GM23338 (cell line): ENCODE measurements at regions not wholly inside any gene's neighbourhood (a gene's known extent, or its start where the extent isn't known, plus 50 kb on each side); places are given as distances from the start of the nearest gene placed in this dataset.
A peak's percentile ranks its signal among the peaks of the same experiment; 100 is the strongest.

Source experiments
- ATAC-seq: fragments of 200-7000 bp; cut with Tn5 transposase; 3 replicates; pipeline ENCODE4 v1.9.1; 2020
- DNase-seq: peaks from one replicate; pipeline ENCODE4 v3.0.0-alpha.2; 2015; ENCODE audit warnings: low spot score
- H2AFZ ChIP-seq: fragments of 200-600 bp; sonication (generic); 2 replicates; pipeline ENCODE4 v1.8.0; 2016; ENCODE audit warnings: antibody characterized with exemption, mild to moderate bottlenecking, moderate library complexity
- H3F3A ChIP-seq: fragments of 200-600 bp; sonication (generic); replicated peaks from 2 replicates; pipeline ENCODE4 v1.8.0; 2017; ENCODE audit warnings: antibody characterized with exemption, mixed run types, low read depth
- H3K27ac ChIP-seq: fragments of 200-600 bp; sonication (generic); 2 replicates; pipeline ENCODE4 v1.6.1; 2016; ENCODE audit warnings: low read depth
- H3K27me3 ChIP-seq: fragments of 200-600 bp; sonication (generic); 2 replicates; pipeline ENCODE4 v1.8.0; 2016; ENCODE audit warnings: mild to moderate bottlenecking, mixed run types, moderate library complexity; ENCODE audit not compliant: insufficient read depth
- H3K36me3 ChIP-seq: fragments of 200-600 bp; sonication (generic); 2 replicates; pipeline ENCODE4 v1.8.0; 2016; ENCODE audit warnings: mild to moderate bottlenecking; ENCODE audit not compliant: insufficient read depth
- H3K4me1 ChIP-seq: fragments of 200-600 bp; sonication (generic); 2 replicates; pipeline ENCODE4 v1.8.0; 2016; ENCODE audit warnings: mild to moderate bottlenecking, moderate library complexity; ENCODE audit not compliant: insufficient read depth
- H3K4me2 ChIP-seq: fragments of 200-600 bp; sonication (generic); 2 replicates; pipeline ENCODE4 v1.7.1; 2017; ENCODE audit warnings: mixed run types
- H3K4me3 ChIP-seq: fragments of 200-600 bp; sonication (generic); 2 replicates; pipeline ENCODE4 v1.6.1; 2016; ENCODE audit warnings: mixed run types
- H3K79me2 ChIP-seq: fragments of 200-600 bp; sonication (generic); replicated peaks from 2 replicates; pipeline ENCODE4 v1.8.0; 2017; ENCODE audit warnings: mild to moderate bottlenecking; ENCODE audit not compliant: insufficient read depth
- H3K9me2 ChIP-seq: fragments of 200-600 bp; sonication (generic); 2 replicates; pipeline ENCODE4 v1.8.0; 2017; ENCODE audit not compliant: insufficient read depth
- H4K20me1 ChIP-seq: fragments of 200-600 bp; sonication (generic); replicated peaks from 2 replicates; pipeline ENCODE4 v1.8.0; 2017; ENCODE audit warnings: mild to moderate bottlenecking; ENCODE audit not compliant: insufficient read depth
- H3K27ac Mint-ChIP-seq: 2 replicates; pipeline ENCODE4 v1.8.0; 2020; ENCODE audit warnings: inconsistent platforms, mild to moderate bottlenecking, moderate library complexity, mixed read lengths
- H3K27me3 Mint-ChIP-seq: 3 replicates; pipeline ENCODE4 v1.8.0; 2022; ENCODE audit warnings: low read depth, mild to moderate bottlenecking, moderate library complexity, mixed read lengths, inconsistent platforms; ENCODE audit not compliant: insufficient read depth, poor library complexity
- H3K36me3 Mint-ChIP-seq: 3 replicates; pipeline ENCODE4 v1.8.0; 2021; ENCODE audit warnings: low read depth, mild to moderate bottlenecking, inconsistent platforms, moderate library complexity, mixed read lengths
- H3K4me1 Mint-ChIP-seq: 3 replicates; pipeline ENCODE4 v1.8.0; 2020; ENCODE audit warnings: mild to moderate bottlenecking, inconsistent platforms, mixed read lengths
- H3K4me3 Mint-ChIP-seq: 3 replicates; pipeline ENCODE4 v1.8.0; 2021; ENCODE audit warnings: moderate library complexity, mild to moderate bottlenecking, inconsistent platforms, mixed read lengths
- H3K9me3 Mint-ChIP-seq: 3 replicates; pipeline ENCODE4 v1.8.0; 2020; ENCODE audit warnings: moderate library complexity, mild to moderate bottlenecking, inconsistent platforms, mixed read lengths
- CREB1 ChIP-seq: fragments of 250-450 bp; sonication (Bioruptor Pico); IDR thresholded peaks from 2 replicates; pipeline ENCODE4 v1.5.0; 2020; ENCODE audit warnings: low read depth, mild to moderate bottlenecking, moderate library complexity
- EZH2 ChIP-seq: fragments of 200-600 bp; sonication (generic); IDR thresholded peaks from one replicate; pipeline ENCODE4 v1.8.0; 2017; ENCODE audit warnings: antibody characterized with exemption, mild to moderate bottlenecking, low read depth; ENCODE audit not compliant: unreplicated experiment
- EZH2phosphoT487 ChIP-seq: fragments of 200-600 bp; sonication (generic); IDR thresholded peaks from one replicate; pipeline ENCODE4 v1.8.1; 2018; ENCODE audit warnings: antibody characterized with exemption; ENCODE audit not compliant: unreplicated experiment
- JUNB ChIP-seq: IDR thresholded peaks from one replicate; pipeline ENCODE4 v1.6.1; 2016; ENCODE audit warnings: antibody characterized with exemption; ENCODE audit not compliant: unreplicated experiment
- NANOG ChIP-seq: IDR thresholded peaks from 2 replicates; pipeline ENCODE4 v1.6.1; 2016; ENCODE audit warnings: antibody characterized with exemption, borderline replicate concordance
- POLR2AphosphoS5 ChIP-seq: IDR thresholded peaks from 2 replicates; pipeline ENCODE4 v1.6.1; 2016; ENCODE audit warnings: antibody characterized with exemption, low read depth
- STAT1 ChIP-seq: IDR thresholded peaks from one replicate; pipeline ENCODE4 v1.6.1; 2016; ENCODE audit warnings: antibody characterized with exemption; ENCODE audit not compliant: unreplicated experiment
- ZNF114 ChIP-seq: fragments of 250-450 bp; sonication (Bioruptor Pico); IDR thresholded peaks from 2 replicates; pipeline ENCODE4 v1.5.0; 2020; ENCODE audit warnings: mild to moderate bottlenecking, moderate library complexity
- ZNF331 ChIP-seq: fragments of 250-450 bp; sonication (Bioruptor Pico); IDR thresholded peaks from 2 replicates; pipeline ENCODE4 v1.5.0; 2020; ENCODE audit warnings: low read depth, mild to moderate bottlenecking, moderate library complexity
- TF ChIP-seq, protein P1 (sequence below): IDR thresholded peaks from 2 replicates; pipeline ENCODE4 v1.6.1; 2016; ENCODE audit warnings: antibody characterized with exemption

DNA sequence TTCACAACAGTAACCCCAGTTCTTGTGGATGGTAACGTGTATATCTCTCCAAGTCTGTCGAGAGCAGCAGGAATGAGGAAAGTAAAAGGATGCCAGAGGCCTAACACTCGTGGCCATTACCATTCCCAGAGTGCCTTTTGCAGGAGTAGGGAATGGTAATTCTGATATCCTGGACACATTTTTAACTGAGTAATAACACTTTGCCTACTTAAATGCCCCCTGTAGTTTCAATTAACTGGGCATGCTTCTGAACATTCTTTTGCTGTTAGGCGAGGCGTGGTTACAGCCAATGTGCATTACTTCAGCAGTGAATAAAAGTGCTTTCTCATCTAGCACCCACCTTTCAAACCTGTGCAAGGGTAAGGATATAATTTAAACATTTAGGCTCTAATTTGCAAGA, 258.5 kb upstream of the ADGRL2 start:
- DNase-seq (no peak), ATAC-seq (no peak)
- no peak overlapping the region for H2AFZ ChIP-seq
- H3K4me3 Mint-ChIP-seq = no peak overlapping the region
- TF ChIP-seq JUNB (no peak), ZNF114 (no peak), NANOG (no peak), ZNF331 (no peak), STAT1 (no peak)
- TF ChIP-seq, protein P1, sequence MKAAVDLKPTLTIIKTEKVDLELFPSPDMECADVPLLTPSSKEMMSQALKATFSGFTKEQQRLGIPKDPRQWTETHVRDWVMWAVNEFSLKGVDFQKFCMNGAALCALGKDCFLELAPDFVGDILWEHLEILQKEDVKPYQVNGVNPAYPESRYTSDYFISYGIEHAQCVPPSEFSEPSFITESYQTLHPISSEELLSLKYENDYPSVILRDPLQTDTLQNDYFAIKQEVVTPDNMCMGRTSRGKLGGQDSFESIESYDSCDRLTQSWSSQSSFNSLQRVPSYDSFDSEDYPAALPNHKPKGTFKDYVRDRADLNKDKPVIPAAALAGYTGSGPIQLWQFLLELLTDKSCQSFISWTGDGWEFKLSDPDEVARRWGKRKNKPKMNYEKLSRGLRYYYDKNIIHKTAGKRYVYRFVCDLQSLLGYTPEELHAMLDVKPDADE = no peak
- H3K9me2 ChIP-seq = peaks cover 9% of the 10 kb centered on the region
- H4K20me1 ChIP-seq = no peaks in the 10 kb centered on the region
- H3K4me1 ChIP-seq = peaks cover 9% of the 10 kb centered on the region; the same call in 1 of the 2 replicates
- peaks cover 5% of the 10 kb centered on the region; the same call in 2 of the 3 replicates for H3K36me3 Mint-ChIP-seq
- H3K36me3 ChIP-seq = no peaks in the 10 kb centered on the region
- no peak overlapping the region for H3K27ac Mint-ChIP-seq
- H3K4me3 ChIP-seq = no peak overlapping the region
- no peak overlapping the region for H3K27ac ChIP-seq
- H3K4me1 Mint-ChIP-seq = peaks cover 23% of the 10 kb centered on the region
- H3K9me3 Mint-ChIP-seq = no peaks in the 10 kb centered on the region; the same call in 2 of the 3 replicates
- H3K4me2 ChIP-seq = no peak overlapping the region
- H3K79me2 ChIP-seq = no peaks in the 10 kb centered on the region
- H3F3A ChIP-seq = peaks cover 5% of the 10 kb centered on the region; the same call in 1 of the 2 replicates
- H3K27me3 Mint-ChIP-seq = peaks cover 7% of the 10 kb centered on the region
- no peaks in the 10 kb centered on the region for H3K27me3 ChIP-seq

DNA sequence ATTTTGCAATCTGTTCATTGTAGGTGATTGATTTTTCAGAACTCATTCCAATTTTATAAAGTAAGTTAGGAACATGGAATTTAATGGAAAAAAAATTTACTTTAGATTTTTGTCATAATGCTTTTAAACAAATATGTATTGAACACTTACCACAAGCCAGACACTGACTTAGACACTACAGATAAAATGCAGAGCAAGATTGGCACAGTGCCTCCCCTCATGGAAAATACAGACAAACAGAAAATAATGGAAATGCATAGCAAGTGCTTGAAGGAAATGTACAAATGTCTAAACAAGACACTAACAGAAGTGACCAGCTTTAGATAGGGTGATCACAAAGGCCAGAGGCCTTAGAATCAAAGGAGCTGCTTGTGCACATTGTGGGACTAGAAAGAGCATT, 260.5 kb upstream of the ADGRL2 start:
- peak overlapping the region; percentile 25; the same call in 1 of the 2 replicates for H2AFZ ChIP-seq
- no peaks in the 10 kb centered on the region; the same call in 1 of the 2 replicates for H3K9me2 ChIP-seq
- peaks cover 4% of the 10 kb centered on the region for H3K27me3 Mint-ChIP-seq
- H3F3A ChIP-seq = no peaks in the 10 kb centered on the region
- H3K79me2 ChIP-seq = no peaks in the 10 kb centered on the region
- no peaks in the 10 kb centered on the region for H3K27me3 ChIP-seq
- DNase-seq (no peak), ATAC-seq (no peak)
- H3K4me1 Mint-ChIP-seq = peaks cover 9% of the 10 kb centered on the region
- H3K4me2 ChIP-seq = no peak overlapping the region
- H3K9me3 Mint-ChIP-seq = no peaks in the 10 kb centered on the region; the same call in 2 of the 3 replicates
- H3K4me1 ChIP-seq = no peaks in the 10 kb centered on the region
- H3K4me3 ChIP-seq = no peak overlapping the region
- no peak overlapping the region for H3K27ac ChIP-seq
- no peaks in the 10 kb centered on the region for H4K20me1 ChIP-seq
- TF ChIP-seq CREB1 (CRISPR knock-in tag) (no peak), POLR2AphosphoS5 (no peak), EZH2 (no peak), STAT1 (no peak), JUNB (no peak)
- TF ChIP-seq, protein P1 = no peak
- peaks cover 3% of the 10 kb centered on the region; the same call in 1 of the 3 replicates for H3K36me3 Mint-ChIP-seq
- H3K4me3 Mint-ChIP-seq = no peak overlapping the region
- peak overlapping the region; percentile 33; the same call in 1 of the 2 replicates for H3K27ac Mint-ChIP-seq
- no peaks in the 10 kb centered on the region for H3K36me3 ChIP-seq

DNA sequence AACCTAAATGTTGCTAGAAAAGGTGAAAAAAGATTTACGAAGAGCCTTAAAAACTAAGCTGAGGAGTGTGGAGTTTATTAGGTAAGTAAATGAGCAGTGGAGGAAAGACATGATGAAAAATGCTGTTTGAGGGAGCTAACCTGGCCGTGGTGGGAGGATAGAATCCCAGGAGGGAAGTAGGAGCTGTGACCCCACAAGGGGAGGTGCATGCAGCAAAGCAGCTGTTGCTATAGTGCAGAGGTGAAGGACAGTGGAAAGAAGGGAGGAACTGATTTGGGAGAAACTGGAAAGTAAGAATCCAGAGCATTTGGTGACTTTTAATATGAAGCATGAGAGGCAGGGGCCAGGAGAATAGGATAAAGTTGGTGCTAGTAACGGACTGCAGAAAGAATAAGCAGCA, 271.7 kb upstream of the ADGRL2 start:
- H2AFZ ChIP-seq = peak overlapping the region; percentile 60
- Mint-ChIP-seq H3K27ac (no peak overlapping the region), H3K27me3 (peaks cover 3% of the 10 kb centered on the region), H3K9me3 (no peaks in the 10 kb centered on the region; the same call in 2 of the 3 replicates), H3K4me3 (no peak overlapping the region), H3K36me3 (no peaks in the 10 kb centered on the region), H3K4me1 (peaks cover 6% of the 10 kb centered on the region; the same call in 1 of the 3 replicates)
- no peaks in the 10 kb centered on the region for H3K9me2 ChIP-seq
- no peaks in the 10 kb centered on the region for H3K27me3 ChIP-seq
- no peaks in the 10 kb centered on the region for H3K79me2 ChIP-seq
- no peaks in the 10 kb centered on the region for H3K4me1 ChIP-seq
- no peak overlapping the region for H3K4me2 ChIP-seq
- no peak overlapping the region for H3K27ac ChIP-seq
- no peaks in the 10 kb centered on the region for H3K36me3 ChIP-seq
- no peaks in the 10 kb centered on the region for H4K20me1 ChIP-seq
- ATAC-seq (peak; percentile 42; the same call in 2 of the 3 replicates), DNase-seq (no peak)
- H3K4me3 ChIP-seq = no peak overlapping the region
- H3F3A ChIP-seq = no peaks in the 10 kb centered on the region
- TF ChIP-seq JUNB (no peak), EZH2phosphoT487 (no peak)
